ENCODE measurements at regions not wholly inside any gene's neighbourhood (a gene's known extent, or its start where the extent isn't known, plus 50 kb on each side); places are given as distances from the start of the nearest gene placed in this dataset.

- no peak for TF ChIP-seq CTCF (IDR thresholded peaks at IDR 0.05; ENCODE audit: low read length, missing control alignments)
- no peak for DNase-seq (ENCODE audit: low read depth)
- H3K4me3 ChIP-seq (replicated peaks; ENCODE audit: low read depth, low read length), result no peak overlapping the region
Observed at GRCh38 chr3:152609891-152610290, 225.0 kb upstream of the P2RY1 start.

- H3K4me3 ChIP-seq (replicated peaks; ENCODE audit: low read depth, low read length), result no peak overlapping the region
- no peak for DNase-seq (ENCODE audit: low read depth)
- no peak for TF ChIP-seq CTCF (IDR thresholded peaks at IDR 0.05; ENCODE audit: low read length, missing control alignments)
Observed at GRCh38 chr3:152610622-152611021, 224.3 kb upstream of the P2RY1 start.

- DNase-seq (ENCODE audit: low read depth), result no peak
- TF ChIP-seq CTCF (IDR thresholded peaks at IDR 0.05; ENCODE audit: low read length, missing control alignments), result no peak
- no peak overlapping the region for H3K4me3 ChIP-seq (replicated peaks; ENCODE audit: low read depth, low read length)
Observed at GRCh38 chr3:152611905-152612304, 223.0 kb upstream of the P2RY1 start.

- H3K4me3 ChIP-seq (replicated peaks; ENCODE audit: low read depth, low read length), result no peak overlapping the region
- no peak for DNase-seq (ENCODE audit: low read depth)
- TF ChIP-seq CTCF (IDR thresholded peaks at IDR 0.05; ENCODE audit: low read length, missing control alignments), result no peak
Observed at GRCh38 chr3:152613851-152614250, 221.1 kb upstream of the P2RY1 start.

GRCh38 chr3:152615681-152616080 lies 219.2 kb upstream of the P2RY1 start:
- no peak for DNase-seq (ENCODE audit: low read depth)
- no peak overlapping the region for H3K4me3 ChIP-seq (replicated peaks; ENCODE audit: low read depth, low read length)
- no peak for TF ChIP-seq CTCF (IDR thresholded peaks at IDR 0.05; ENCODE audit: low read length, missing control alignments)

- H3K4me3 ChIP-seq (replicated peaks; ENCODE audit: low read depth, low read length), result no peak overlapping the region
- no peak for DNase-seq (ENCODE audit: low read depth)
- TF ChIP-seq CTCF (IDR thresholded peaks at IDR 0.05; ENCODE audit: low read length, missing control alignments), result no peak
Observed at GRCh38 chr3:152617609-152618008, 217.3 kb upstream of the P2RY1 start.

GRCh38 chr3:152618529-152618928 lies 216.4 kb upstream of the P2RY1 start:
- H3K4me3 ChIP-seq (replicated peaks; ENCODE audit: low read depth, low read length), result no peak overlapping the region
- DNase-seq (ENCODE audit: low read depth), result no peak
- no peak for TF ChIP-seq CTCF (IDR thresholded peaks at IDR 0.05; ENCODE audit: low read length, missing control alignments)

Data from fibroblast of pulmonary artery (primary cell).